ENCODE measurements at regions not wholly inside any gene's neighbourhood (a gene's known extent, or its start where the extent isn't known, plus 50 kb on each side); places are given as distances from the start of the nearest gene placed in this dataset.

DNA sequence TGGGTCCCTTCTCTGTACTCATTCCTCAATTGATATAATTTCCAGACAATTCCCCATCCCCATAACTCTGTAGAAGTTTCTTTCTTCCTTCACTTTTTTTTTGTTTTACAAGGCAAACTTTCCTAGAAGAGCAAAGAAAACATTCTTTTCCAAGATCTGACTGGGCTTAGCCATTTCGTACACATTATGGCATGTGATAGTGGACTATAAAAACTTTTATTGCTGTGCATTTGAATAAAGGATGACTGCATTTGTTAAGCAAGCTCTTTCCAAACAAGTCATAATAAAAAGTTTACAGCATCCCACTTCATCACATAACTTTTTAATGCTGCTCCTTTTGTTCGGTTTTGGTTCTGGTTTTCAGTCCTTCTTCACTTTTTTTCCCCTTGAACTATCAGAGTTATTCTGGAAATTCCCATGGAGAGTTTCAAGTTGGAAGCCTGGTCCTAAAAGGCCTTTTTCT is 231.0 kb upstream of the HMGA2 start:
- H3K4me3 ChIP-seq (IDR thresholded peaks at IDR 0.05; ENCODE audit: insufficient read depth, low read depth, low read length) = no peak overlapping the region
- no peak overlapping the region for H3K9ac ChIP-seq
- no peaks in the 10 kb centered on the region for H4K20me1 ChIP-seq (ENCODE audit: insufficient read depth)
- no peaks in the 10 kb centered on the region for H3K79me2 ChIP-seq (ENCODE audit: insufficient read depth, low read depth)
- H3K4me1 ChIP-seq (ENCODE audit: low read depth, poor library complexity, severe bottlenecking) = no peaks in the 10 kb centered on the region
- no peak overlapping the region for H2AFZ ChIP-seq (ENCODE audit: low read depth)
- no peaks in the 10 kb centered on the region for H3K27me3 ChIP-seq (ENCODE audit: insufficient read depth, low read depth)
- no peak overlapping the region for H3K4me2 ChIP-seq
- H3K36me3 ChIP-seq (ENCODE audit: insufficient read depth) = no peaks in the 10 kb centered on the region
- H3K27ac ChIP-seq = no peak overlapping the region
- no peak for TF ChIP-seq CTCF (conservative IDR thresholded peaks at IDR 0.05; ENCODE audit: low read depth, low read length)

DNA sequence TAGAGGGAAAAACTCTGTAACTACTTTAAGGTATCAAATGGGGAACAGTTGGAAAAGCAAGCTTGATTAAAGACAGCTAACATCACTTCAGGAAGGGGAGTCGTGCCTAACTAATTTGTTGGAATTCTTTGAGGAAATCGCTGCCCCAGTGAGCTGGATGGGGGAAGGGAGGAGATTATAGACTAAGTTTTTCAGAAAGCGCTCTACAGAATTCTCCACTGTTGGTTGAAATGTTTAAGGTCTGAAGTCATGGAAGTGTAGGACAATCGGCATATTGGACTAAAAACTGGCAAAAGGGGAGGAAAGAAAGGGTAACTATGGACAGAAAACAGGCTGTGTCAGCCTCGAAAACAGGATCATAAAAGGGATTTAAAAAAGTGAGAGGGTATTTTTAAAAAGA is 229.9 kb upstream of the HMGA2 start:
- Histone ChIP-seq H3K27ac (no peak overlapping the region), H3K27me3 (ENCODE audit: insufficient read depth, low read depth) (no peaks in the 10 kb centered on the region), H4K20me1 (ENCODE audit: insufficient read depth) (no peaks in the 10 kb centered on the region), H3K79me2 (ENCODE audit: insufficient read depth, low read depth) (no peaks in the 10 kb centered on the region), H3K4me3 (IDR thresholded peaks at IDR 0.05; ENCODE audit: insufficient read depth, low read depth, low read length) (no peak overlapping the region), H2AFZ (ENCODE audit: low read depth) (no peak overlapping the region), H3K36me3 (ENCODE audit: insufficient read depth) (no peaks in the 10 kb centered on the region), H3K4me2 (no peak overlapping the region), H3K9ac (no peak overlapping the region), H3K4me1 (ENCODE audit: low read depth, poor library complexity, severe bottlenecking) (no peaks in the 10 kb centered on the region)
- TF ChIP-seq CTCF (conservative IDR thresholded peaks at IDR 0.05; ENCODE audit: low read depth, low read length) = no peak

- H3K27ac ChIP-seq = no peak overlapping the region
- H3K79me2 ChIP-seq (ENCODE audit: insufficient read depth, low read depth) = no peaks in the 10 kb centered on the region
- no peak overlapping the region for H3K9ac ChIP-seq
- no peaks in the 10 kb centered on the region for H3K36me3 ChIP-seq (ENCODE audit: insufficient read depth)
- no peak overlapping the region for H3K4me2 ChIP-seq
- no peaks in the 10 kb centered on the region for H4K20me1 ChIP-seq (ENCODE audit: insufficient read depth)
- no peak overlapping the region for H3K4me3 ChIP-seq (IDR thresholded peaks at IDR 0.05; ENCODE audit: insufficient read depth, low read depth, low read length)
- H2AFZ ChIP-seq (ENCODE audit: low read depth) = no peak overlapping the region
- TF ChIP-seq CTCF (conservative IDR thresholded peaks at IDR 0.05; ENCODE audit: low read depth, low read length) = no peak
- no peaks in the 10 kb centered on the region for H3K27me3 ChIP-seq (ENCODE audit: insufficient read depth, low read depth)
- H3K4me1 ChIP-seq (ENCODE audit: low read depth, poor library complexity, severe bottlenecking) = no peaks in the 10 kb centered on the region
Measured at GRCh38 chr12:65595016-65595560, 229.2 kb upstream of the HMGA2 start.

DNA sequence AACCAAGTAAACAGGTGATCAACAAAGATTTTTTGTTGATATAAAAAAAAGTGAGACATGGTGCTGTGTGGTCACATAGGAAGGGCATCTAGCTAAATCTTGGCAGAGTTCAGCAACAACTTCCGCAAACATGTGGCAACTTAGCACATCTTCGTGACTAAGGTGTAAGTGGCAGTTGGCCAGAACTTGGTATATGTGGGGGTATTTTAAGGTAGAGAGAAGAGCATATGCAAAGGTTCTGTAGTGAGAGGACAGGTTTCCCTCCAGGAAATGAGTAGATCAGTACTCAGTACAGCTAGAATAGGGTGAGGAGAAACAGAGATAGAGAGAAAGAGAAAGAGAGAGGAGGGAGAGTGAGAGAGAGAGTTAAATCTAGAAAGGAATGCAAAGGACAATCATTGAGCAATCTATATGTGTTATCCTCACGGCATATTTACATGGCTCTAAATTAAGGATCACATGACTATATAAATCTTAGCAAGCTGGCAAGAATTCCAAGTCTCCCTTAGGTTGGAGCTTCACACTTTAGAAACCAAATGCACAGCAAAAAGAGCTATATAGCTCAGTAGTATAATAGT is 227.7 kb upstream of the HMGA2 start:
- Histone ChIP-seq H3K4me2 (no peak overlapping the region), H3K4me1 (ENCODE audit: low read depth, poor library complexity, severe bottlenecking) (no peaks in the 10 kb centered on the region), H3K79me2 (ENCODE audit: insufficient read depth, low read depth) (no peaks in the 10 kb centered on the region), H2AFZ (ENCODE audit: low read depth) (no peak overlapping the region), H3K27me3 (ENCODE audit: insufficient read depth, low read depth) (no peaks in the 10 kb centered on the region), H3K4me3 (IDR thresholded peaks at IDR 0.05; ENCODE audit: insufficient read depth, low read depth, low read length) (no peak overlapping the region), H3K9ac (no peak overlapping the region), H3K36me3 (ENCODE audit: insufficient read depth) (no peaks in the 10 kb centered on the region), H4K20me1 (ENCODE audit: insufficient read depth) (no peaks in the 10 kb centered on the region), H3K27ac (no peak overlapping the region)
- no peak for TF ChIP-seq CTCF (conservative IDR thresholded peaks at IDR 0.05; ENCODE audit: low read depth, low read length)

Measured in KMS-11 (cell line).